GM18861 (cell line): ENCODE measurements at regions not wholly inside any gene's neighbourhood (a gene's known extent, or its start where the extent isn't known, plus 50 kb on each side); places are given as distances from the start of the nearest gene placed in this dataset.
"Not testable (repeated sequence)": the region's sequence is repeated elsewhere in the genome, so short reads cannot be mapped to it uniquely, and the experiment has no call there.

Source experiments
- ATAC-seq: cut with Tn5 transposase; IDR thresholded peaks from one replicate; pipeline ENCODE4 v1.9.1; 2021; ENCODE audit not compliant: unreplicated experiment

DNA sequence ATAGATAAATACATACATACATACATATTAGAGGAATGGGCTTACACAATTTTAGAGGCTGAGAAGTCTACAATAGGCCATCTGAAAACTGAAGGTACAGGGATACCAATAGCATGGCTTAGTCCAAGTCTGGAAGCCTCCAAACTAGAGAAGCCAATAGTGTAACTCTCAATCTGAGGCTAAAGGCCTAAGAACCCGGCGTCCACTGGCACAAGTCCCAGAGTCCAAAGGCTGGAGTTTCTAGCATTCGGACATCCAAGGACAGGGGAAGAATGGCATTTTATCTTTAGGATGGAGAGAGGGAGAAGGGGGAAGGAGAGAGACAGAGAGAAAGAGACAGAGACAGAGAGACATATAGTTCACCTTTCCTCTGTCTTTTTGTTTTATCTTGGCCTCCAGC lies 63.7 kb upstream of the SYT4 start:
- no peak for ATAC-seq

- ATAC-seq = no peak
These were observed 72.9 kb upstream of the SYT4 start for GRCh38 chr18:43350176-43350575.

GRCh38 chr18:43364535-43364934 lies 87.2 kb upstream of the SYT4 start:
- no peak for ATAC-seq

DNA sequence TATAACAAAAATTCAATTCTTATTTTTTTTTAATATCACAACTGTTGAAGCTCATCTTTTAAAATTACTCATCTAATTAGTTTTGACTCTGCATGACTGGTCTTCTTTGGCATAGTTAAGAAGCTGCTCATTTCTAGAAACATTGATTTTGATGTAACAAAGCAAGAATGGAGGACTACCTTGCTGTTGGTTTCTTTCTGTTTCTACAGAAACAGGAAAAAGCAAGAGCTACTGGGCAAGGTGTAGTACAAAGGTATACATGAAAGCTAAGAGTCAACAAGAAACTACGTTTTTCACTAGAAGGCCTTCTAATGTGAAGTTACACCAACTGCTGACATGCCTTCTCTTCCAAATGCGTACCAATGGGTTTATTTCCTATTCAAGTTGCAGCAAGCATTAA lies 90.6 kb upstream of the SYT4 start:
- no peak for ATAC-seq

DNA sequence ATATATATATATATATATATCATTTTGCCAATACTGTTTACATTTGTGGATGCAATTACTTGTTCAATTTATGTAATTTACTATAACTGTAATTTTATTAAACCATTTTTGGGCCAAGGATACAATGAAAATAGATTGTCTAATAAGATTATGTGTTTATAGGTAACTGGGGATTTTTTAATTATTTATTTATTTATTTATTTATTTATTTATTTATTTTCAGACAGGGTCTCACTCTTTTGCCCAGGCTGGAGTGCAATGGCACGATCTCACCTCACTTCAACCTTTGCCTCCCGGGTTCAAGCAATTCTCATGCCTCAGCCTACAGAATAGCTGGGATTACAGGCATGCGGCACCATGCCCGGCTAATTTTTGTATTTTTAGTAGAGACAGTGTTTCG lies 92.0 kb upstream of the SYT4 start:
- ATAC-seq = not testable (repeated sequence)

DNA sequence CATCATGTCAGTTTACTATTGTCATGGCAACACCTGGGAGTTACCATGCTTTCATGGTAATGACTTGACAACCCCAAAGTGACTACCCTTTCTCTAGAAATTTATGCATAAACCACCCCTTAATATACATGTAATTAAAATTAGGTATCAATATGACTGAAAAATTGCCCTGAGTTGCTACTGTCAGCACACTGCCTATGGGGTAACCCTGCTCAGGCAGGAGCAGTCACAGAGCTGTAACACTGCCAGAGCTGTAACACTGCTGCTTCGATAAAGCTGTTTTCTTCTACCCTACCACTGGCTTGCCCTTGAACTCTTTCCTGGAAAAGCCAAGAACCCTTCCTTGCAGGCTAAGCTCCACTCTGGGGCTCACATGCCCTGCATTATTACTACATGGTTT lies 95.5 kb upstream of the SYT4 start:
- ATAC-seq = no peak

DNA sequence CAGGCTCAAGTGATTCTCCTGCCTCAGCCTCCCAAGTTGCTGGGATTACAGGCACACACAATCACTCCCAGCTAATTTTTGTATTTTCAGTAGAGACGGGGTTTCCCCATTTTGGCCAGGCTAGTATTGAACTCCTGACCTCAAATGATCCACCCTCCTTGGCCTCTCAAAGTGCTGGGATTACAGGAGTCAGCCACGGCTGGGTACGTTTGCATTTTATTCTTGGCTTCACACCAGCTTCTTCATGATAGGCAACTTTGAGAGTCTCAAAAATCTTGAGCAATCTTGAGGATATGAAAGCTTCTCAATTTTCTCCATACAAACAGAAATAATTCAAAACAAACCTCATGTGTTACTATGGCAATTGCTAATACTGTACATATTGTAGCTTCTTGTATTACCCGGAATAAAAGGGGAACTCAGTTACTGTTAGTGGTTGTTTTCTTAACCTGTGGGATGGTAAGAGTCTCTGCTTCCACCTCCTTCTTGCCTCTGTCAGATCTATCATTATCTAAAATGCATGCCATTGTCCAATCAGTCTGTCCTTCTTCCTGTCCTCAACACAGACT lies 102.9 kb upstream of the SYT4 start:
- no peak for ATAC-seq

DNA sequence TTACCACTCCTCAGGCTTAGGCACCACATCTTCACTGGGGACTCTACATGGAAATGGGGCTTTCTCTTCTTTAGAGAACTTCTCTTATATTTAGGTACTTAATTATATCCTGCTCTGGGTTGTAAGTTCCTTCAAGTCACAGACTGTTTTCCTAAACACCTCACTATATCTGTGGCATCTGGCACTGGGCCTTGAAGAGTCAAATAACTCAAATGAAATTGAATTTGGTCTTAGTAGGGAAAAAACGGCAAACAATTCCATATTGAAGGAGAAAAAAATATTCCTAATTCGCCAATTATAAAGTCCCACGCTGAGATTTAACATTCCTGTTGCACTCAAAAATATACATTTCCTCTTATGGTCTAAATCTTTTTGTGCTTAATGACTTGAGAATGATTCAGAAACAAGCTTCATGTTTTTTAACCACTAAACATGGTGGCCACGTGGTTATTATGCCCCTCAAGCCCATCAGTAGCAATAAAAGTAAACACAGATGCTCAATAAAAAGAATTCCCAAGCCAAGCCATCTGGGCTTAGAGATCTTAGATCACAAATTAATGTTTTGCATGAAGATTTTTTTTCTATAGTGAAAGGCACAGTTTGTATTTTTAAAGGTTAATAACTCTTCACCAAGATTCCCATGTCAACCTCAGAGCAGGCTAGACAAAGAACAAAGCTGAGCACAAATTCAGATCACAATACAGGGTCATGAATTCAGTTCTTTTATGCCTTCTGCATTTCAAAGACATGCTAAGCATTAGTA lies 105.5 kb upstream of the SYT4 start:
- no peak for ATAC-seq

GRCh38 chr18:43389163-43389562 lies 111.9 kb upstream of the SYT4 start:
- ATAC-seq = no peak

DNA sequence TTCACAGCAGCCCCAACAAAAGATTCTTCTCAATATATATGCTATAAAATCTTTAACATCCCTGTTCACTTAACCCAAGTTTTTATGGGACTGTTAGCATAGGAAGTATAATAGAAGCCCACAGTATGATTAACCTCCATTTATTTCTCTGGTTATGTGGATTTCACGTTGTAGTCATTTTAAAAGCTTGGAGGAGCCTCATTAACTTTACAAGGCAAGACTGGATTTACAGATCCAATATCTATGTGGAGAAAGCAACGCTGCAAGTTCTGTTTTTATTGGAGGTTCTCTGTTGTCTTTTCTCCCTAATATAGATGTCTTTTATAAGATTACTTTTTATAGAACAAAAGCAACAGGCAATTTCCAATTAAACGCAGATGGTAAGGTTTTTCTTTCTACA lies 114.9 kb upstream of the SYT4 start:
- ATAC-seq = no peak

- ATAC-seq = no peak
These were observed 115.9 kb upstream of the SYT4 start for GRCh38 chr18:43393174-43393573.

DNA sequence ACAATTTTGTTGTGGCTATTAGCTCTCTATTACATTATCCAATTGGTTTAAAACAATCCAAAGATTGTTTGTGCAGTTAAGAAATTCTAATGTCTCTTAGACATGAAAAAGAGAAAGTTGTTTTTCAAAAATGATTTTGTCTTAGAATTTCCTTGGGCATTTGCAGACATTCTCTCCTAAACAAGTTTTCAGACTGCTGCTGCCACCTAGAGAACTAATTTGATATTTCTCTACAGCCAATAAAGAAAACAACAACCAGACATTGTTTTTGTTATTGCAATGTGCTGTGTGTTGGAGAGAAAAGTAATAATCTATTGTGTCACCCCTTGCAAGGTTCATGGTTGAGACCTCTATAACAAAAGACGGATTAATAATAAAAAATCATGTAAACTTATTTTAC lies 119.0 kb upstream of the SYT4 start:
- no peak for ATAC-seq

GRCh38 chr18:43398601-43399000 lies 121.3 kb upstream of the SYT4 start:
- no peak for ATAC-seq

- no peak for ATAC-seq
These were observed 127.8 kb upstream of the SYT4 start for GRCh38 chr18:43405097-43405496.

GRCh38 chr18:43414006-43414405 lies 136.7 kb upstream of the SYT4 start:
- no peak for ATAC-seq

GRCh38 chr18:43420091-43420490 lies 142.8 kb upstream of the SYT4 start:
- no peak for ATAC-seq

DNA sequence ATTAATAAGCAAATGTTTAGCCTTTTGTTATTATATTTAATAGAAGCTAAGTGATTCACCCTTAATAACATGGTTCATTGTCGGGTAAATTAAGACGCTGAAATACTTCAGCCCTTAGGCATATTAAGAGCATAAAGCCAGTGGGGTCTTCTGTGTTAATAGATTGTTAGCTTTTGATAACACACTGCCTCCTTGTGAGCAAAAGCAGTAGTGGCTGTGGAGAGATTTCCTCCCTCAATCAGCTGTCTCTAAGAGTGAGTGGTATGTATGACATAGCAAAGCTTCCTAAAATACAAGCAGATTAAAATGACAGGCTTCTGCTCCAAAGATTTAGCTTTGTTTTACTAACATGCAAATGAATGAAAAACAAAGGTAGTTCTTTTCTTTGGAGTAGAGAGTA lies 143.7 kb upstream of the SYT4 start:
- no peak for ATAC-seq

- ATAC-seq = no peak
These were observed 145.2 kb upstream of the SYT4 start for GRCh38 chr18:43422518-43422917.

DNA sequence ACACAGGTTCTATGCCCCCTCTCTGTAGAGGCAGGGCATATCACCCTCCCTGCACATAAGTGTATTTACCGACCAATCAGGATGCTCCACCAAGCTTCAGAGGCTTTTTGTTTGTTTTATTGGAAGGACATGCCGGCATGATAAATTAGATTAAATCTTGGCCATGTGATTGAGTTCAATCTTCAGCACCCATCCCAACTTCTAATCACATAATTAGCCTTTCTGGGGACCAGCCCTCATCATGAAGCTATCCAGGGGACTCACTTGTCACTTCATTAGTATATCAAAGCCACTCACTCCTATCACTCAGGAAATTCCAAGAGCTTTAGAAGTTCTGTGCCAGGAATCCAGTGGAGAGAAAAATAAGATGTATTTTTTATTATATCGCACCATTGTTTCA lies 158.6 kb upstream of the SYT4 start:
- ATAC-seq = no peak

GRCh38 chr18:43442131-43442530 lies 164.8 kb upstream of the SYT4 start:
- no peak for ATAC-seq

DNA sequence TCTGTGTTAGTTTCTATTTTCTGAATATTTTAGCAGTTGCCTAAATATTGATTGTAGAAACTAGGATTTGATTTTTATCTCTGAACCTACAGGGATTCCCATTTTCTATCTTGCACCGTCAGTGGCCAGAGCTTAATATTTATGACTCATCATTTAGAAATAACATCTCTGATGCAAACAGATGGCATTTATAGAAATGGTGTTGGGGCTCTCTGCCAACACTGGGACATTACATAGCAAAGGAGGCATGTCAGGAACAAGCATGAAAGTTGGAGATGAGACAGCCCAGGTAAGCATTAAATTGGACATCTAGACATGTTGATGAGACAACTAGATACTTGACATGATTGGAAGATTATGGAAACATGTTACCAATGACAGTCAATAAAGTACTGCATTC lies 165.3 kb upstream of the SYT4 start:
- no peak for ATAC-seq

GRCh38 chr18:43465483-43465882 lies 188.2 kb upstream of the SYT4 start:
- ATAC-seq = no peak

DNA sequence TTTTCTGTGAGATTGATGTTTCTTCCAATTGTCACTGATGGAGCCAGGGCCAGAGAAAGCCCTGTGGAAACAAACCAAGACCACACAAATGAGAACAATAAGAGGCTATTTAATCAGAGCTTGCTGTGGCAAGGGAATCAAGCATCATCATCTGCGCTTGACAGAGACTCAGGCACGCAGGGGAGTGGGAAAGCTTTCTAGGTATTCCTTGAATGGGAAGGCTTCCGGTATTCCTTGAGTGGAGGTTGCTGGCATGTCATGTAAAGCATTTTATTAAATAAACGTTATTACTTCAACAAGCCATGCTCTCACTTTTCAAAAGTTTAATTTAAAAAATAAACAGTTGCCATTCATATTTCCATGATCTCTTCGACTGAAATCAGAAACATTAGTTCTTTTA lies 194.6 kb upstream of the SYT4 start:
- ATAC-seq = no peak
